Cardiac septum (tissue), 1 donor: ENCODE measurements at regions not wholly inside any gene's neighbourhood (a gene's known extent, or its start where the extent isn't known, plus 50 kb on each side); places are given as distances from the start of the nearest gene placed in this dataset.

Source experiments
- DNase-seq: peaks from one replicate; pipeline ENCODE4 v3.0.0-alpha.2; 2020; ENCODE audit warnings: low spot score
- intact Hi-C: fragments of 100-400 bp; cut with DNase I; formaldehyde crosslinking; loops from one replicate; pipeline ENCODE4 v1.14.0; 2022
- donor health status: DM: no; HTN: no; CAD: no.

DNA sequence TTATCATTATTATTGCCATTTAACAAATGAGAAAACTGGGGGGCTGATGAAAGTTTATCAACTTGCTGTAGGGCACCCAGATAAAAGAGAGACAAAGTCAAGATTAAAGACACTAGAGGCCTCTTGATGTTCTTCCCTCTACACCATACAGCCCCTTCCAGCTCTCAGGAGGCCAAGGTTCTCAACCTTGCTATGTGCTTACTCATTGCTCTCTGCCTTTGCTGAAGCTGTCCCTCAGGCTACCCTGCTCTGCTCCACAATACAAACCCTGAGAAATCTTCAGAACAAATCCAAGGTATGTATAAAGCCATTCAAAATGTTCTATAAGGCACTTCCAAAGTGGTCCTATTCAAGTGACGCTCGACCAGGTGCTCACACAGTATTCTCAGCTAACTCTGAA is 329.9 kb upstream of the TNP1 start:
- intact Hi-C loops: no loop called here
- DNase-seq: no peak

DNA sequence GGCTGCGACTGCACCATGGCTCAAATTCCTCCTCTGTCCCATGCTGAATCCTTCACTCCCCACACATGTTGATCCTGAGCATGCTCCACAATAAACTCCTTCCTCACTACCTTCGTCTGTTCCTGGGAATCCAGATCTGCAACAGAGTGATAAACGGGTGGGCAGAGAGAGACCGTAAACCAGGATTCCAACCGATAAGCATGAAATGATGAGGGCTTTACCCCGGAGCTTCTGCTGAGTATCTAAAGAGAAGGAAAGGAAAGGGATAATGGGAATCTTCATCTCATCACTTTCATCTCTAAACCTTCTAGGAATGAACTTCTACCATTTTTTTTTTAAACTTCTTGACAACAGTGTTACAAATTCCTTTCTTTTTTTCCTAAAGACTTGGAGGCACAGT is 329.3 kb upstream of the TNP1 start:
- no peak for DNase-seq
- intact Hi-C loops: no loop called here

DNA sequence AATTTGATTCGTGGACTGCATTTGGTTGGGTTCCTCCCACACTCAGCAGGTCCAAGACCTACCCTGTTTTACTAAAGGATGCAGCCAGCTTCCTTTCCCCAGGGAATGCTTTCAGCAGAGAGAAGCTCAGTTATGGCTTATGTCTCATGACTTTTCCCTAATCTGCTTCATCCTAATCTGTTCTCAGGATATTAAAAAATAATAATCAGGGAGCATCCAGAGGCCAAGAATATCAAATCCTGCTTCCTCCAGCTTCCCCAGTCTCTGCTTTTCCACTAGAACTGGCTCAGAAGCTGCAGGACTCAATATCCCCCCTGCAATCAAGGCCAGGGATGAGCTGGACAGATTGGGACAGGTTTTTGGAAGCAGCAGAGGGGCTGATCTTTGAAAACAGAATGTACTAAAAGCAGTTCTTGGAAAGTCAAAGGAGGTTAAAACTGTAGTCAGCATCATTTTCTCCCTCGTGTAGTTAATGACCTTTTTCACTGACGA is 326.9 kb upstream of the TNP1 start:
- DNase-seq: no peak
- intact Hi-C loops: no loop called here

DNA sequence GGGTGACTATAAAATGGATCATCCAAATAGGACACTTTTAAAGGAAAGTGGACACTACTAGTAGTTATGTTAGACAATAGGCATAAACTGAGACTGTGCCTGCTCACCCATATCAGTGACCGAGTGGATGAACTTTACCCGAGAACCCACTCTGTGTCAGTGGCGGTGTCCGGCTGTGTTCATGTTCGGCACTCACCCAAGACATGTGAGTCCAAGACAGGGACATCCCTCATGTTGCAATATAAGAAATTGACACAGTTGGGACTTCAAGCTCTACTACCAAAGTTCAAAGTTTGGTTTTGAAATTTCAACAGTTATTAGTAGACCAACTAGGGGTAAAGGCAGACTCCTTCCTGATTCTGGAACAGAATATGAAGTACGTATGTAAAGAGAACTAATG is 326.3 kb upstream of the TNP1 start:
- intact Hi-C loops: no loop called here
- no peak for DNase-seq

DNA sequence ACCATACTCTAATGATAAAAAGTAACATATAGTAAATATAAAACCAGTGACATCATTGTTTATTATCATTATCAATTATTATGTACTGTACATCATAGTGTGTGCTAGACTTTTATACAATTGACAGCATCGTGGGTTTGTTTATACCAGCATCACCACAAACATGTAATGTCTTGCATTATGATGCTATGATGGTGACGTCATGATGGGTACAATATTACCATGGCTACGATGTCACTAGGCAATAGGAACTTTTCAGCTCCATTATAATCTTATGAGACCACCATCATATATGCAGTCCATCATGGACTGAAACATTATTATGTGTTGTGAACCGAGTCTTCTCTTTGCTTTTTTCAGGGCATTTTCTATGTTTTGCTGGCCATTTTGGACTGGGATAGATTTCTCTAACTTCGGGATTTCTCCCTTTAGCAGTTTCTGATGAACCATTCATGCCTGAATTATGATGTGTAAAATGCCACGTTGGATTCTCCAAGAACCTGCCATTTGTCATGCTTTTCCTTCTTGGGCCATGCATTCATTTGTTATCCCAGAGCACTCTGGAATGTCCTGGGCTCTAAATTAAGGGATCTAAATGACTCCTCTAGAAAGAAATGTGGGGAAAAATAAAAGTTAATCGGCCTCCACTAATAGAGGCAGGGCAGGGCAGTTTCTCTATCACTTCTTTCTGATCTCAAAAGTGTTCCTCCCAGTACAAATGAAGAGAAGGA is 325.6 kb upstream of the TNP1 start:
- intact Hi-C loops: no loop called here
- no peak for DNase-seq

DNA sequence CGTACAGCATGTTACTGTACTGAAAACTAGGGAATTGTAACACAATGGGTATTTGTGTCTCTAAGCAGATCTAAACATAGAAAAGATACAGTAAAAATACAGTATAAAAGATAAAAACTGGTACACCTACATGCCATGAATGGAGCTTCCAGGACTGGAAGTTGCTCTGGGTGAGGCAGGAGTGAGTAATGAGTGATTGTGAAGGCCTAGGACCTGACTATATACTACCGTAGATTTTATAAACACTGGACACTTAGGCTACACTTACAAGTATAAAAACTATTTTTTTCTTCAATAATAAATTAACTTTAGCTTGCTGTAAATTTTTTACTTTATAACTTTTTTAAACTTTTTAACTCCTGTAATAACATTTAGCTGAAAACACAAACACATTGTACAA is 324.4 kb upstream of the TNP1 start:
- no peak for DNase-seq
- intact Hi-C loops: no loop called here

DNA sequence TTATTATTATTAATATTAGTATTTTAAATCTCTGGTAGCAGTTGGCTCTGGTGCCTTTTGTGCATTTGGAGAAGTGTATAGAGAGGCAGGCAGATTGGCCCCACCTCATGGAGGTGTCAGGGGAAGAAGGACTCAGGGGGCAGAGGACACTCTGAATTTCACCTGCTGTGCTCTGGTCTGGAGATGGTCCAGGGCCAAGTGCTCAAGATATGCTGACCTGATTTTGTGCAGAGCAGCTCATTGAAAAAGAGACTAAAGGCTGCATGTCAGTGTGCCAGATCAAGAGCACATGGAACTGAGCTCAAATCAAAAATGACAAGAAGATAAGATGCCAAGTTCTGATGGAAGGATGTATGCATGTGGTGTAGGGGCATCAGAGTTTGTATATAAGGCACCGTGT is 323.6 kb upstream of the TNP1 start:
- intact Hi-C loops: no loop called here
- DNase-seq: no peak

DNA sequence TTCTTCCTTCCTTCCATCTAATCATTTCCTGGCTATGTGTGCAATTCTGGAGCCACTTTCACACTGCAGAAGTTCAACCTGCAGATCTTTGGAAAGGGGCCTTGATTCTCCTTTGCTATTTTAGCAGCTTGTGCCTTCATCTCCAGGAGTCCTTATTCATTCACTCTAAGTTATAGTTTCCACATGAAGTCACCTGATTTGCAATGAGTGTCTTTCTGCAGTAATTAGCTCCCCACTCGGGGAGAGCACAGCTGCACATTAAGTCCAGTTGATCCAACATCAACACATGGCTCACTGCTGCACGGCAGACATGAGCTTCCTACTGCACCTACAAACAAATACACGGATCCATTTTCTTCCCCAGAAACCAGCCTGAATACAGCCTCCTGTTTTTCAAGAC is 323.1 kb upstream of the TNP1 start:
- intact Hi-C loops: no loop called here
- DNase-seq: no peak

DNA sequence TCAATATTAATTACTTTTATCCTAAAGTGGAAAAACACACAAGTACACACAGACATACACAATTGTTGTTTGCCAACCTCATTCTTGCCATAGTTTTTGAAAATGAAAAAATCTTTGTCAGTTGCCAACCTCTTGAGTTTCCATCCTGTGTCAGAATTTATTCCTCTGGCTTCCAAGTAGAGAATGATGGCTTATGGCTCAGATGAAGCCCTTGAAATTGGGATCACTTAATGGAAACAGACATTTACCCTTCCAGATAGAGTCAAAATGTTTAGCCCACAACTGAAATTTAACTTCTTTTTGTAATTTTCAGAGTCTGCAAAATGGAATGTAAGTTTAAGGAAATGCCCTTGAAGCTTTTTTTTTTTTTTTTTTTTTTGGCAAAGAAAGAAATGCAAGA is 321.6 kb upstream of the TNP1 start:
- intact Hi-C loops: no loop called here
- no peak for DNase-seq

DNA sequence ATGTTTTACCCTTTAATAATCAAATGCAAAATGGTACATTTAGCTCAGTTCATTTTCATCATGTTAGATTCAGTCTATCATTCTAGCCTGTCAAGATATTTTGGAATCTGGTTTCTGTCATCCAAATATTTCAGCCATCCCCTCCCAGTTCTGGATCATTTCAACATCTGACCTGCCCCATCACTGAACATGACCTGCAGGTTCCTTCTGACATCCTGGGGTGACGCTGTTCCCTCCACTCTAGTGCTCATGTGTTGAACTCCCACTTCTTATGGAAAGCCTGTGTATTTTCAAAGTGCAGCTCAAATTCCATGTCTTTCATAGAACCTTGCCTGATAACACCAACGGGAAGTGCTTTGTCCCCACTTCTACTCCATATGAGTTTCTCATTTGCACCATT is 320.0 kb upstream of the TNP1 start:
- DNase-seq: no peak
- intact Hi-C loops: no loop called here

DNA sequence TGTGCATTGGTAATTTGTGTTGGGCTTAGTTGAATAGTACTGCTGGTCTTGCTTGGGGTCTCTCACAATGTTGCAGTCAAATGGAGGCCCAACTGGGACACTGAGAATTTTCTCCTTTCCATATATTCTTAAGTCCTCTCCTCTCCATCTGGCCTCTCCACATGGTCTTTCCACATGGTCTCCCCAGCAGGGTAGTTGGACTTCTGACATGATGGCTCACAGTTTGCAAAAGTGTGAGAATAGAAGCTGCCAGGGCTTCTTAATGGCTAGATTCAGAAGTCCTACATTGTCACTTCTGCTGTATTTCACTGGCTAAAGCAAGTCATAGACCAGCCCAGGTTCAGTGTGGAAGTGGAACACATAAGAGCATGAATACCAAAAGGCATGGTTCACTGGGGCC is 318.5 kb upstream of the TNP1 start:
- intact Hi-C loops: no loop called here
- DNase-seq: no peak

DNA sequence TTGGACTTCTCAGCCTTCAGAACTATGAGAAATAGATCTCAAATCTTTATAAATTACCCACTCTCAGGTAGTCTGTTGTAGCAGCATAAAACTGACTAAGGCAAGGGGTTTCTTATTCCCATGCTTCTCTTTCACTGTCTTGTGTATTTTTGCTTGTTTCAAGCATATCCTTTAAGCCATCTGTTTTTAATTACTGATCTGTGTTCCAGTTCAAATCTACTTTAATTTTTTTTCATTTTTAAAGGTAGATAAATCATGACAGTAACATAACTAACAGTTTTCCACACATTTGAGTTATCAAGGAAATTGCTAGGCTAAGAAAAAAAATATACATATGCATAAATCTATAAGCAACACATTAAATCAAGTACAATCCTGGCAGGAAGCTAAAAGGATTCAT is 317.9 kb upstream of the TNP1 start:
- DNase-seq: no peak
- intact Hi-C loops: no loop called here

DNA sequence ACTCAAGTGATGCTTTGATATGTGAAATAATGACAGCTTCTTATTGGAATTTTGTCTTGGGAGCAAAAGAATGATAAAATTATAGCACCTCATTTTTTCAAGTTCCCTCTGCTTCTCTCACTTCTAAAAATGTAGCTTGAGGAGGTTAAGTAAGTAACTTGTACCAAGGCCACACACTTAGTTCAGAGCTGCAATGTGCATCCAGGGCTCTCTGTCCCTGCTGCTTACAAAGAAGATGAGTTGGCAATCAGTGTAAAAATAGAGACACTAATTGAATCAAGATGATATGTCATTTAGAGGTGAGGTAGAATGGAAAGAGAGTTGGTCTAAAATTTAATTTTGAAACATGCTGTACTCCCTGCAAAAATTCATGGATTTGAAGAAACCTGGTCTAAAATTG is 312.0 kb upstream of the TNP1 start:
- intact Hi-C loops: no loop called here
- no peak for DNase-seq

DNA sequence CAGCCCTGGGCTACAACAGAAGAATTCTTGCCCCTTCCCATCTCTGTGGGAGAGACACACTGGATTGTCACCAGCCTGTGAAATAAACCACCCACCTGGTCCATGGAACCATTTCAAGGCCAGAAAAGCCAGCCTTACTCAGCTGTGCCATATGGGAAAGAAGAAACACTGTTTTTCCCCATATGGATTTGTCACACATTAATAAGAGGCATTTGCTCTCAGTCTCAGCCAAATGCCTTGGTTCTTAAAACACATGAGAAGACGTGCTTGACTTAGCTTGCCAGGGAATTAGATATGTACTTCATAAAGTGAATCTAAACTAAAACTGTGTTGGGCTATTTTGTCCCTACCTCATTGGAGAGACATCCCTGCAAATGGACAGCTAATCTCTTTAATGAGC is 308.6 kb upstream of the TNP1 start:
- intact Hi-C loops: loop anchor here (5.0 to 10.0 kb wide), 4 partner anchors 344 to 486 kb away; partner anchors contain the start of gene IGFBP5
- DNase-seq: no peak

DNA sequence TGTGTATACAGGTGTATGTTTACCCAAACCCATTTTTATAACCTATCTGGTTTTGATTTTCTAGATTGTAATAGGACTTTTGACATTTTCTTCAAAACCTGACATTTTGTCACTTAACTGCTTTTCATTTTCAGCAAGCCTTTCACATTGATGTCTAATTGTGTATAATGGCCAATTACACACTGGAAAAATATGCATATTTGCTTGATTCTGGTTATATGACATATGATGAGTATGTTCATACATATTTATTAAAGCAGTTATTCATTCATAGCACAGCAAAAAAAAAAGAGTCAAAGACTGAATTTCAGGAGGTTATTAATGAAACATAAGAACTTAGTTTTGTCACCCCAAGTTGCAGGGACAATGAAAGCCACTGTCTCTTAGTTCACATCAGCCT is 307.7 kb upstream of the TNP1 start:
- intact Hi-C loops: loop anchor here (5.0 to 10.0 kb wide), 4 partner anchors 345 to 485 kb away; partner anchors contain the start of gene IGFBP5
- DNase-seq: no peak

DNA sequence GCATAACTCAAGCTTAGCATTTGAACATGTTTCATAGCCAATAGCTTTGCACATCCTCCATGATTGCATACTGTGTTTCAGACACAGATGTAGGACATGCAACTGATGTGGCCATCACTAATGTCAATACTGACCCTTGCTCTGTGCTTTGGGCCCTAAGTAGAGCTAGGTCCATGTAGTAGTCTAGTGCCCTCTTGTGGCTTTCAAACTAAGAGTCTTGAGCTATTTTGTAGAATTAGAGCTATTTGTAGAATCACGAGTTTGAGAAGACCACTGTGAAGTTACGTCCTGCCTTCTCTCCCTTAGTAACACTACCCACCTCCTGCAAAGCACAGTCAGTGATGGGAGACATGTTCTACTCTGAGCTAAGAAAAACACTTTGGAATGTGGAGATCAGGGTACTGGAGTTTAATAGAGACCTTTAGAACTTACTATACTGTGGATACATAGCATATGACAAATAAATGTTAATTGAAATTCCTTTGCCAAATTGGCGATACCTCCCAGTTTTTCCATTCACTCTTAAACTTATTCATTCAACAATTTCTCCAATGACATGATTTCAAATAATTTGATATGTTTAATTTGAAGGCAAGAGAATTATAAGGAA is 306.5 kb upstream of the TNP1 start:
- intact Hi-C loops: loop anchor here (5.0 to 10.0 kb wide), 4 partner anchors 346 to 484 kb away; partner anchors contain the start of gene IGFBP5

DNA sequence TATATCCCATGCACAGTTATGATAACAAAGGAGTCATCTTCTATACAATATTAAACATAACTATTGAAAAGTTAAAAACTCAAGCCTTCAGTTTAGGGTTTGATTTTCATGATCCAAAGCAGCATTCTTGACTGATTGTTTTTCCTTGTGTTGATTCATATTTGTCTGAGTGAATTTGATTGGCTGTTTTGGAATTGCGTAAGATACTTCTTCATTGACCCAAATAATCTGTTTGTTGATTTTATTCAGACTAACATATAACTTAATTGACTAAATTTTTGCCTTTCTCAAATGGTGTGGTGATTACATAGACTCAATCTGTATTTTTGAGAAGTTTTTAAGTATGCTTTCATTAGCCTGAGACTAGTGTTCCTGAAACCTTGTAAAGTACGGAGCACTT is 305.7 kb upstream of the TNP1 start:
- no peak for DNase-seq
- intact Hi-C loops: loop anchor here (5.0 to 10.0 kb wide), 4 partner anchors 347 to 483 kb away; partner anchors contain the start of gene IGFBP5

More for the DNA sequence above, 306.5 kb upstream of the TNP1 start:
- no peak for DNase-seq

DNA sequence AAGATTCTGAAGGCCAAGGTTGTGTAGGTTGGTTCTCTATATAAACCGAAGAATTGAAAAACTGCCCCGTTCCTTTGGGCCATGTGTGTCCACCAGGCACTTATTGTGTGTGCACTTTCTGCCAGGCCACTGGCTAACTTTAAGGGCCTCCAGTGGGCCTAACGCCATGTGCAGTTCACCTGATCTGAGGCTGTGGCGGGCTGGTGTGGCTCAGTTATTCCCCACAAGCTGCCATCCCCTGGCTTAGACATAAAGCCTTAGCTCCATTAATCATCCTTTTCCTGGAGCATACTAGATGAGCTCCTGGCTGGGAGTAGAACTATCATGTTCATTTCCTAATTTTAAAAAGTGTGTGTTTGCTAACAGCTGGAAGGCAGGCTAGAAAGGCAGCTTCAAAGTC is 304.1 kb upstream of the TNP1 start:
- no peak for DNase-seq
- intact Hi-C loops: loop anchor here (5.0 to 10.0 kb wide), 2 partner anchors 92 to 389 kb away; no protein-coding TSS in a partner anchor

DNA sequence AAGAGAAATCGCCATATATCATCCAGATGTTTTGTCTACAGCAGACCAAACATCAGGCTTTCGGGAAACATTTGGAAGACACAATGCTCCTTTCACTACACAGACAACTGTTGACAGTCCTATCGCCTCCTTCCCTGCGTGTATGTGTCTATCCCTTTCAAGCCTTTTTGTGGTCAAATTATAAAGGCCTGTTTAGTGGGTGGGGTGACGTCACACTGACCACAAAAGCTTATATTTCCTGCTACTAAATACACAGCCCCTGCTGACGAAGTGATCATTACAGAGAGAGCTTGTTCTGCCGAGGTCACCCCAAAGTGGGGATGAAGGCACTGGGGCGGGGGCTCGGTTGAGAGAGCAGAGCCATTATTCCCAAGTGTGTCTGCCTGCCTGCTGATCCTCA is 302.7 kb upstream of the TNP1 start:
- no peak for DNase-seq
- intact Hi-C loops: loop anchor here (5.0 to 10.0 kb wide), 2 partner anchors 90 to 388 kb away; no protein-coding TSS in a partner anchor

DNA sequence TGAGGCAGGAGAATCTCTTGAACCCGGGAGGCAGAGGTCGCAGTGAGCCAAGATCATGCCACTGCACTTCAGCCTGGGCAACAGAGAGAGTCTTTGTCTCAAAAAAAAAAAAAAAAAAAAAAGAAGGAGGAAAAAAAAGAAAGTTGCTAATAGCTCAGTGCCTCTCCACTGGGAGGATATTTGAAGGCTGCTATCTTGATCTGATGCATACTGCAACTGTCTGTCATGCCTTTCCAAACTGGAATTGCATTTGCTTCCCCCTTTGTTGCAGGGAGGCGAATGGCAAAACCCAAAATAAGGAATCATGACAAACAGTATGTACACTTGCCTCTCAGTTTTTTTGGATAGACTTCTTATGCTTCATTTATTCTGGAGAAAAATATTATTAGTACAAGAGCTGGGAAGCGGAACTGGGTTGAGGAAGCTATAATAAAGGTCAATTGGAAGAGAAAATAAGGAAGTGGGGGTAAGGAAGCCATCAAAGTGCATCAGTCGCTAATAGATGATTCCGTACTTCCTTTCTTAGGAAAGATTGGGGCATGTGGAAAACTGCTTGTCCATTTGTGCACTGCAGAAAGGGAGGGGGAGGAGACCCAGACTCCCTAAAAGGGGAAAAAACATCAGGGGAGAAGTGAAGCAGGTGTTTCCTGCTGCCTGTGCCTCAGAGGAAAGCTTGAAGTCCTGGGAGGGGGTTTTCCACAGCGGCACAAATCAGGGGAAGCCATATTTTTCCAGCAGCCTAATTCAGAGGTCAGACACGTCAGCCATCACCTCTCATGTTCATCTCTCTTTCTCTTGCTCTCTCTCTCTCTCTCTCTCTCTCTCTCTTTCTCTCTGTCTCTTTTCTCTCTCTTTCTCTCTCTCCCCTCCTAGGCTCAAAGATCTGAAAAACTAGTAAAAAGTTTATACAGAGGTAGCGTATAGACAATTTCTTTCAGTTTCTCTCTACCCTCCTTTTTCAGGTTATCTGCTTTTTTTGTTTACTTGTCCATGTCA is 301.4 kb upstream of the TNP1 start:
- no peak for DNase-seq
- intact Hi-C loops: loop anchor here (5.0 to 10.0 kb wide), 2 partner anchors 89 to 386 kb away; no protein-coding TSS in a partner anchor
